GM13976 (cell line): ENCODE measurements at regions not wholly inside any gene's neighbourhood (a gene's known extent, or its start where the extent isn't known, plus 50 kb on each side); places are given as distances from the start of the nearest gene placed in this dataset.

ENCODE experiments used
- DNase-seq: peaks from one replicate; pipeline ENCODE4 v3.0.0; 2012; ENCODE audit warnings: low spot score
- in situ Hi-C: fragments of 300-500 bp; cut with MboI; formaldehyde crosslinking; loops from one replicate; pipeline ENCODE4 v1.12.0; 2022; ENCODE audit warnings: low sequenced_read_pairs, mixed read lengths, inconsistent platforms; ENCODE audit not compliant: unreplicated experiment
- TF ChIP-seq, protein P1 (sequence below): IDR thresholded peaks from 2 replicates; pipeline ENCODE4 v1.5.1; 2012; ENCODE audit warnings: borderline replicate concordance, mild to moderate bottlenecking; ENCODE audit not compliant: insufficient read depth; ENCODE audit errors: extremely low read depth, missing control alignments, control extremely low read depth

GRCh38 chr7:42693722-42694121 is 218.1 kb downstream of the C7orf25 start:
- in situ Hi-C loops: loop anchor here (25.0 kb wide), 1 partner anchor 706 kb away; no protein-coding TSS in a partner anchor
- no peak for DNase-seq
- TF ChIP-seq, protein P1, sequence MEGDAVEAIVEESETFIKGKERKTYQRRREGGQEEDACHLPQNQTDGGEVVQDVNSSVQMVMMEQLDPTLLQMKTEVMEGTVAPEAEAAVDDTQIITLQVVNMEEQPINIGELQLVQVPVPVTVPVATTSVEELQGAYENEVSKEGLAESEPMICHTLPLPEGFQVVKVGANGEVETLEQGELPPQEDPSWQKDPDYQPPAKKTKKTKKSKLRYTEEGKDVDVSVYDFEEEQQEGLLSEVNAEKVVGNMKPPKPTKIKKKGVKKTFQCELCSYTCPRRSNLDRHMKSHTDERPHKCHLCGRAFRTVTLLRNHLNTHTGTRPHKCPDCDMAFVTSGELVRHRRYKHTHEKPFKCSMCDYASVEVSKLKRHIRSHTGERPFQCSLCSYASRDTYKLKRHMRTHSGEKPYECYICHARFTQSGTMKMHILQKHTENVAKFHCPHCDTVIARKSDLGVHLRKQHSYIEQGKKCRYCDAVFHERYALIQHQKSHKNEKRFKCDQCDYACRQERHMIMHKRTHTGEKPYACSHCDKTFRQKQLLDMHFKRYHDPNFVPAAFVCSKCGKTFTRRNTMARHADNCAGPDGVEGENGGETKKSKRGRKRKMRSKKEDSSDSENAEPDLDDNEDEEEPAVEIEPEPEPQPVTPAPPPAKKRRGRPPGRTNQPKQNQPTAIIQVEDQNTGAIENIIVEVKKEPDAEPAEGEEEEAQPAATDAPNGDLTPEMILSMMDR: no peak

GRCh38 chr7:42692621-42693020 is 219.2 kb downstream of the C7orf25 start:
- in situ Hi-C loops: loop anchor here (25.0 kb wide), 1 partner anchor 705 kb away; no protein-coding TSS in a partner anchor
- TF ChIP-seq, protein P1: no peak
- no peak for DNase-seq

DNA sequence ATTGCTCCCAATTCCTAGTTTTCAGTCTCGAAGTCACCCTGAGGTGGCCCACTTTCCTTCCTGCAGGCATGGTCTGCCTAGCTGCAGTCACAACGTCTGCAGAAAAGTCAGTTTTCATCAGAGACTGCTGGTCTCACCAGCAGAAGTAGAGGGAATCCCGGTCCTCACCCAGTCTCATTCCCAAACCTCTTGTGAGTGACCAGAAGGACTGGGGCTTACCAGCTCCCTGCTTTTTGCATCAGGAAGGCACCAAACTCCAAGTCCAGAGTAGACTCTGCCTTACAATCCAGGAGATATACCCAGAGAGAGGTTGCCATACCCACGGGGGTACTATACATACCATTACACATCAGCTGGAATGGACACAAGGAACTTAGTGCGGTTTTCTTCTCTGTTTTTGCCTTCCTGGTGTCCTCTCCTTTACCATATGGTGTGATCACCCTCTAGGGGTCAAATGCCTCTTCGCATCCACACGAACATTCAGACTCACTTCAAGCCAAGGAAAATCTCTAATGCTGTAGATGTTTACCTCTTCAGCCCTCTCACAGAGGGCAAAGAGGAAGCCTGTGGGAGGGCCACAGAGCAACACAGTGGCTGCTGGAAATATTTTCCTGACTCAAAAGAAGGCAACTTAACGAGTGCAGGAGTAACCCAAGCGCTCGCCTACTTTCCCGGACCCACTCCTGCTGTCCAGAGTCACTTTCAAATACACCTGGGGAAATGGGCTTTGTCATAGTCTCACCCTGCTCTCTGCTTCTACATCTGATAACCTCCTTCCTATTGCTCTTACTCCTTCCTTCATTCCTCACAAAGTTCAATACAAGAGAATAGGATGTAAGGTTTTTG is 220.9 kb downstream of the C7orf25 start:
- TF ChIP-seq, protein P1: no peak
- DNase-seq: no peak
- in situ Hi-C loops: loop anchor here (25.0 kb wide), 1 partner anchor 704 kb away; no protein-coding TSS in a partner anchor

DNA sequence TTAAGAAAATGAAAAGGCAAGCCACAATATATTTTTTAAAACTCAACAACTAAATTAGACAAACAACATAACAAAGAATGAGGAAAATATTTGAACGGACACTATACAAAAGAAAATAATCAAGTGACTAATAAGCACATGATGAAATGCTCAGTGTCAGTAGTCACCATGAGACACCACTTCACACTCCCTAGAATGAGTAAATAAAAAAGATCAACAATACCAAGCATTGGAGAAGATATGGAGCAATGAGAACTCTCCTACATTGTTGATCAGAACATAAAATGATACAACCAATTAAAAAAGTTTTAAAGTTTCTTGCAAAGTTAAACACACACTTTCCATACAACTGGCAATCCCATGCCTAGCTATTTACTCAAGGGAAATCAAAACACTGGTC is 222.2 kb downstream of the C7orf25 start:
- in situ Hi-C loops: loop anchor here (25.0 kb wide), 1 partner anchor 702 kb away; no protein-coding TSS in a partner anchor
- TF ChIP-seq, protein P1: no peak
- no peak for DNase-seq

DNA sequence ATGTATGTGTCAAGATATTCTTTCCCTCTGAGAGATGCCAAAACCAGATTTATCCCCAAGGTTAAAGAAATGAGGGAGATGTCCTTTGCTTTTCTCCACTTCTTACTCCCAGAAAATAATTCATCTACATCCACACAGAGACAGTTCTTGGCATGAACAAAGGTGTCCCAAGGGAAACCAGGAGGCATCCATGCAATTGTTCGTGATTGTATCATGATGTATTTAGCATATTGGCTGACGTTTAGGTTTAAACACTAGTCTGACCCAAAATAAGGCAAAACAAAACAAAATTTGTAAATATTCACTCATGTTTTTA is 223.9 kb downstream of the C7orf25 start:
- in situ Hi-C loops: loop anchor here (25.0 kb wide), 1 partner anchor 701 kb away; no protein-coding TSS in a partner anchor
- DNase-seq: no peak

GRCh38 chr7:42687211-42688055 is 224.4 kb downstream of the C7orf25 start:
- TF ChIP-seq, protein P1: no peak
- in situ Hi-C loops: loop anchor here (25.0 kb wide), 1 partner anchor 700 kb away; no protein-coding TSS in a partner anchor
- no peak for DNase-seq

More for the DNA sequence above, 223.9 kb downstream of the C7orf25 start:
- TF ChIP-seq, protein P1: no peak
